K562 (cell line): ENCODE measurements at regions not wholly inside any gene's neighbourhood (a gene's known extent, or its start where the extent isn't known, plus 50 kb on each side); places are given as distances from the start of the nearest gene placed in this dataset.

Experiments
- BRD9 ChIP-seq: fragments of 450-650 bp; IDR thresholded peaks from 2 replicates; pipeline ENCODE4 v1.6.1; 2018; ENCODE audit warnings: low read depth; ENCODE audit not compliant: partially characterized antibody
- CTCF ChIP-seq, 3 experiments: IDR thresholded peaks in 2 of 3; conservative IDR thresholded peaks in 1 of 3; 2 replicates each; pipeline ENCODE4 v1.5.1; 2011 to 2012; ENCODE audit warnings: low read length in 3 of 3, mild to moderate bottlenecking in 3 of 3, control low read depth in 2 of 3, improper control_type of control experiment in 1 of 3, inconsistent platforms in 1 of 3, low read depth in 1 of 3, mixed read lengths in 1 of 3, moderate library complexity in 1 of 3; ENCODE audit not compliant: insufficient read depth in 2 of 3
- NBN ChIP-seq: fragments of 450-650 bp; IDR thresholded peaks from 2 replicates; pipeline ENCODE4 v1.6.1; 2016; ENCODE audit warnings: low read depth, mild to moderate bottlenecking
- ZNF668 ChIP-seq: fragments of 250-450 bp; sonication (Bioruptor Pico); IDR thresholded peaks from 2 replicates; pipeline ENCODE4 v1.8.0; 2022; ENCODE audit warnings: mild to moderate bottlenecking, inconsistent platforms
- ZNF780A ChIP-seq: fragments of 250-450 bp; sonication (Bioruptor Pico); IDR thresholded peaks from 2 replicates; pipeline ENCODE4 v1.5.0; 2021; ENCODE audit warnings: mild to moderate bottlenecking

GRCh38 chr2:67502346-67503065, 105.4 kb downstream of the ETAA1 start:
- TF ChIP-seq NBN (no peak), CTCF (IDR thresholded peaks at IDR 0.05 in 2 of 3, conservative IDR thresholded peaks at IDR 0.05 in 1 of 3; ENCODE audit: insufficient read depth in 2 of 3, low read depth in 1 of 3, low read length in 3 of 3) (no peak), BRD9 (no peak), ZNF780A (CRISPR knock-in tag) (no peak), ZNF668 (CRISPR knock-in tag) (no peak)
